SJCRH30 (cell line): ENCODE measurements at regions not wholly inside any gene's neighbourhood (a gene's known extent, or its start where the extent isn't known, plus 50 kb on each side); places are given as distances from the start of the nearest gene placed in this dataset.

Experiments
- DNase-seq, 2 experiments: peaks; one replicate each; pipeline ENCODE4 v3.0.0-alpha.2; 2015 to 2020
- H3K27ac ChIP-seq: fragments of 250-450 bp; sonication (Bioruptor Pico); 2 replicates; pipeline ENCODE4 v1.5.1; 2020; ENCODE audit warnings: mild to moderate bottlenecking, moderate library complexity
- H3K27me3 ChIP-seq: fragments of 250-450 bp; sonication (Bioruptor Pico); 2 replicates; pipeline ENCODE4 v1.5.1; 2020; ENCODE audit warnings: mild to moderate bottlenecking, moderate library complexity
- H3K36me3 ChIP-seq: fragments of 250-450 bp; sonication (Bioruptor Pico); 2 replicates; pipeline ENCODE4 v1.5.1; 2020; ENCODE audit warnings: mild to moderate bottlenecking, moderate library complexity
- H3K4me1 ChIP-seq: fragments of 250-450 bp; sonication (Bioruptor Pico); 2 replicates; pipeline ENCODE4 v1.5.1; 2020; ENCODE audit warnings: mild to moderate bottlenecking, moderate library complexity
- H3K4me3 ChIP-seq: fragments of 250-450 bp; sonication (Bioruptor Pico); 2 replicates; pipeline ENCODE4 v1.5.1; 2020; ENCODE audit warnings: mild to moderate bottlenecking, moderate library complexity
- H3K9me3 ChIP-seq: fragments of 250-450 bp; sonication (Bioruptor Pico); replicated peaks from 2 replicates; pipeline ENCODE4 v1.5.1; 2020; ENCODE audit warnings: mild to moderate bottlenecking, moderate library complexity

DNA sequence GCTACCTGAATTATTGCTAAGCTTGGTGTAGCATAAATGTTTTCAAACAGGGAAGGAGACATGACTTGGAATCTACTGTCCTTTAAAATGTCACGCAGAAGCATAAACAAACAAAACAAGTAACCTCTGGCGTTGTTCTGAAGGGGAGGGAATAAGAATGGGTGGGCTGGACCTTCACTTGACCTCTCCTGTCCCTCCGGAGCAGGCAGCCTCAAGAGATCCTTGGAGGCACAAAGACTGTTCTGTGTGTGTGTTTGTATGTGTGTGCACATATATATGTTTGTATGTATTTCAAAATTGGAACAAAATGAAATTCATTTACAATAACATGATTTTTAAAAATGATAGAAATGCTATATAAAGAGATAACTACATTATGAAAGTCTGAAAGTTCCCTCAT lies 91.3 kb upstream of the DCLK2 start:
- Histone ChIP-seq H3K4me1 (no peaks in the 10 kb centered on the region), H3K27ac (no peak overlapping the region)
- no peak for DNase-seq

GRCh38 chr4:149987330-149988086 lies 90.7 kb upstream of the DCLK2 start:
- no peaks in the 10 kb centered on the region for H3K27me3 ChIP-seq
- no peaks in the 10 kb centered on the region for H3K36me3 ChIP-seq
- no peaks in the 10 kb centered on the region for H3K4me1 ChIP-seq
- no peak overlapping the region for H3K27ac ChIP-seq
- DNase-seq, result peak in 1 of 2 experiments; percentile 30
- no peak overlapping the region for H3K4me3 ChIP-seq
- no peaks in the 10 kb centered on the region for H3K9me3 ChIP-seq

More for the DNA sequence above, 91.3 kb upstream of the DCLK2 start:
- Histone ChIP-seq H3K36me3 (no peaks in the 10 kb centered on the region), H3K27me3 (no peaks in the 10 kb centered on the region), H3K9me3 (no peaks in the 10 kb centered on the region), H3K4me3 (no peak overlapping the region)

- no peak overlapping the region for H3K27ac ChIP-seq
- H3K4me3 ChIP-seq, result no peak overlapping the region
- H3K4me1 ChIP-seq, result no peaks in the 10 kb centered on the region
Measured at GRCh38 chr4:149988087-149988410, 90.2 kb upstream of the DCLK2 start.

DNA sequence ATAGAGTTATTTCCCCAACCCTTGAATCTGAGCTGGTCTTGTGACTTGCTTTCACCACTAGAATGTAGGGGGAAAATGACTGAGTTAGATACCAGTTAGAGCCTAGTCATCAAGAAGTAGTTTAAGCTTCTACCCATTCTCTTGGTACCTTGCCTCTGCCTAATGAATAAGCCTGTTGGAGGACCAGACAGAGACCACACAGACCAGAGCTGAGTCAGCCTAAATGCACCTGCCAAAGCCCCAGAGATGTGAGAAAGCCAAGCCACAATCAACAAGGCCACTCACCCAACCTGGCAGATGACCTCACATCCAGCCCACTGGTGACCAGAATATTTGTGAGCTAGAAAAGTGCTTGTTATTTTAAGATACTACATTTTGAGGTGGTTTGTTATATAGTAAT lies 85.2 kb upstream of the DCLK2 start:
- Histone ChIP-seq H3K27me3 (no peaks in the 10 kb centered on the region), H3K4me3 (no peak overlapping the region), H3K4me1 (no peaks in the 10 kb centered on the region), H3K27ac (no peak overlapping the region), H3K36me3 (no peaks in the 10 kb centered on the region), H3K9me3 (no peaks in the 10 kb centered on the region)
- DNase-seq, result no peak

More at GRCh38 chr4:149988087-149988410, 90.2 kb upstream of the DCLK2 start:
- H3K36me3 ChIP-seq, result no peaks in the 10 kb centered on the region
- no peak for DNase-seq
- H3K9me3 ChIP-seq, result no peaks in the 10 kb centered on the region
- H3K27me3 ChIP-seq, result no peaks in the 10 kb centered on the region

- H3K27ac ChIP-seq, result no peak overlapping the region
- H3K9me3 ChIP-seq, result no peaks in the 10 kb centered on the region
- no peaks in the 10 kb centered on the region for H3K36me3 ChIP-seq
- no peaks in the 10 kb centered on the region for H3K27me3 ChIP-seq
- no peaks in the 10 kb centered on the region for H3K4me1 ChIP-seq
- H3K4me3 ChIP-seq, result no peak overlapping the region
- no peak for DNase-seq
Measured at GRCh38 chr4:149995134-149995756, 83.0 kb upstream of the DCLK2 start.

GRCh38 chr4:149997881-149998421 lies 80.3 kb upstream of the DCLK2 start:
- Histone ChIP-seq H3K27ac (no peak overlapping the region), H3K27me3 (no peaks in the 10 kb centered on the region), H3K4me3 (no peak overlapping the region), H3K4me1 (no peaks in the 10 kb centered on the region), H3K9me3 (no peaks in the 10 kb centered on the region), H3K36me3 (no peaks in the 10 kb centered on the region)
- DNase-seq, result no peak

DNA sequence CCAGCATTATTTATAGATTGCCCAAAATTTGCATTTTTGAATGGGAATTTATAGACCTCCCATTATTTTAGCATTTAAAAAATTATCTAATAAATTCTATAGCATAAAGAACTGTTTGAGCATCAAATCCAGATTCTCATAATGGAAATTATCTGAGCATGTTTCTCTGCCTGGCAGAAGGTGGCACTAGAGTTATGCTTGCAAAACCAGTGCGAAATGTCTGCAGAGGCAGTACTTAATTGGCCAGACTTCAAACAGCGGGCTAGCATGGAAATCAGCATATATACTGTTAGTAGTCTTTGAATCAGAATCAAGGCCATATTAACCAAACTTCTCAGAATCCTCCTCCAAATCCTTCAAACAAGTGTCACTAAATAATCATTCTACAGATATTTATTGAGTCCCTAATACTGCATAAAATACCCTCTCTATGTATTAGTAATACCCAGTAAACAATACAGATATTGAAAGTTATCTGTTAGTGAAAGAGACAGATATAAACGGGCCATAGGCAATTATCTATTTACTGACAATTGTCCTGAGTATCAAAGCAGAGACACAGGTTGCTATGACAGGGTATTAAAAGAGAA lies 78.7 kb upstream of the DCLK2 start:
- Histone ChIP-seq H3K4me1 (no peaks in the 10 kb centered on the region), H3K27me3 (no peaks in the 10 kb centered on the region), H3K36me3 (no peaks in the 10 kb centered on the region), H3K27ac (no peak overlapping the region), H3K4me3 (no peak overlapping the region), H3K9me3 (no peaks in the 10 kb centered on the region)
- peak; percentile 33 to 58 for DNase-seq

DNA sequence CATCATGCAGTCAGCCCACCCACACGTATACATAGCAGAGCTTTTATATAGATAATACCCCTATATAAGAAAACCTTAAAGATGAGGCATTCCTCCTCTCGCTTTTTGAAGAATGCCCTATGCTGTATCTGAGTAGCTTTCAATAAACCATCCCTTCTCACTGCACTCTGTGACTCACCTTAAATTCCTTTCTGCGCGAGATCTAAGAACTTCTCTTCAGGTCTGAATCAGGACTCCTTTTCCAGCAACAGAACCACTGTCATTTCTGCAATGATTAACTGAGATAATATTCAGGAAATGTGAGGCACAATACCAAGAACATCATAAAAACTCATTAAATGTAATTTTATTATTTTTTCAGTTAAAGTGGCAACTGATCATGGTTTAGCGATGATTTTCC lies 76.4 kb upstream of the DCLK2 start:
- Histone ChIP-seq H3K36me3 (no peaks in the 10 kb centered on the region), H3K27ac (no peak overlapping the region), H3K4me3 (no peak overlapping the region), H3K9me3 (no peaks in the 10 kb centered on the region), H3K4me1 (peaks cover 6% of the 10 kb centered on the region; the same call in 1 of the 2 replicates), H3K27me3 (no peaks in the 10 kb centered on the region)
- no peak for DNase-seq

DNA sequence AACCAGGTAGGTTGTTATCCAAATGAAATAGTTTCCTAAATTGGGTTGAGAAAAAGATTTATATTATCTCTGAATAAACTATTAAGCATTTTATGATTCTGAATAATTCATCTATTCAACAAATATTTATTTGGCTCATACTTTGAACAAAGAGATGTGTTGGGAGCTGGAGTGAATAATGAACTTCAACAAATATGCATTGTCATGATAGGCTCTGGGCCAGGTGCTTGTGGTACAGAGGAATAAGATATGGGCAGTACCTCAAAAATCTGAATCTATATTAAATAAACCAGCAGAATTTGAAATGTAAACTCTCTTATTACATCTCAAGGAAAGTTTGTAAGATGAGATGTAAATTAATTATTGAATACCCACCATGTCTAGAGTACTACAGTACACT lies 75.7 kb upstream of the DCLK2 start:
- Histone ChIP-seq H3K4me3 (no peak overlapping the region), H3K9me3 (no peaks in the 10 kb centered on the region), H3K36me3 (no peaks in the 10 kb centered on the region), H3K4me1 (peaks cover 6% of the 10 kb centered on the region; the same call in 1 of the 2 replicates), H3K27me3 (no peaks in the 10 kb centered on the region), H3K27ac (no peak overlapping the region)
- DNase-seq, result no peak

- no peaks in the 10 kb centered on the region for H3K36me3 ChIP-seq
- H3K9me3 ChIP-seq, result no peaks in the 10 kb centered on the region
- no peak for DNase-seq
- H3K27ac ChIP-seq, result no peak overlapping the region
- H3K4me1 ChIP-seq, result peaks cover 6% of the 10 kb centered on the region; the same call in 1 of the 2 replicates
- no peaks in the 10 kb centered on the region for H3K27me3 ChIP-seq
- H3K4me3 ChIP-seq, result no peak overlapping the region
Measured at GRCh38 chr4:150004481-150004880, 73.8 kb upstream of the DCLK2 start.

DNA sequence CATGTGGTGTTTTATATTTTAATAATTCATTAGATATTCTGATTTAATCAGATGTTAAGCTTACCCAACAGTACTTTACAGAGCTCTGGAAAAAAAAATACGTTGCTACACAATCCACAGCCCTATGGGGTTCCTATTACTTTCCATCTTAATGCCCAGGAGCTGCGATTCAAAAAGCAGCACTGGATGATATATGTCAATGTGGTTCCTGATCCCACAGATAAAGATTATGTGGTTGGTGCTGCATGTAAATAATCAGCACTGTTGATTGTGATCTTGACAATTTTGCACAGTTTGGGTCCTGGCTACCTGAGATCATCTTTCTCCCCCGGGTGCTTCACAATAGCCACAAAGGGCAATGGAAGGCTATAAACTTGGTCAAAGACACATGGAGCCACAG lies 72.7 kb upstream of the DCLK2 start:
- no peak overlapping the region for H3K4me3 ChIP-seq
- peak in 1 of 2 experiments; percentile 9 for DNase-seq
- H3K27ac ChIP-seq, result no peak overlapping the region

DNA sequence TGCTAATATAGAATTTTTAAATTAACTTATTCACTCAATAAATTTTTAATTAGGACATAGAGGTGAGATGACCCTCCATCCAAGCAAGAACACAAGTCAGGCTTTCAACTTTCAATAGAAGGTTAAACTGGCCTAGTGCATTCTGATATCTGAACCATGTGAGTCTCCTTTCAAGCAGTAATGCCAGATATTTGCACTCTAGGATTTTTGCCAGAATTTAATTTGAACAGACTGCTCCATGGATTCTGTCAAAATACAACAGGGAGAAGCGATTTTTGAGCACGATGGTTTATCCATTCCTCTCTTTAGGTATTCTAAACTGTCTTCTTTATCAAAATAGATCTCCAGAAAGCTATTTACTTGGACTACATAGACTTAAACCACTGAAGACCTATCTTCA lies 72.0 kb upstream of the DCLK2 start:
- H3K4me3 ChIP-seq, result no peak overlapping the region
- no peaks in the 10 kb centered on the region for H3K36me3 ChIP-seq
- no peaks in the 10 kb centered on the region for H3K9me3 ChIP-seq
- no peak for DNase-seq
- no peaks in the 10 kb centered on the region for H3K27me3 ChIP-seq
- H3K27ac ChIP-seq, result no peak overlapping the region
- peaks cover 6% of the 10 kb centered on the region; the same call in 1 of the 2 replicates for H3K4me1 ChIP-seq

More for the DNA sequence above, 72.7 kb upstream of the DCLK2 start:
- Histone ChIP-seq H3K9me3 (no peaks in the 10 kb centered on the region), H3K27me3 (no peaks in the 10 kb centered on the region), H3K36me3 (no peaks in the 10 kb centered on the region), H3K4me1 (peaks cover 6% of the 10 kb centered on the region; the same call in 1 of the 2 replicates)

- Histone ChIP-seq H3K9me3 (no peaks in the 10 kb centered on the region), H3K4me3 (no peak overlapping the region), H3K27me3 (no peaks in the 10 kb centered on the region), H3K4me1 (peaks cover 6% of the 10 kb centered on the region; the same call in 1 of the 2 replicates), H3K36me3 (no peaks in the 10 kb centered on the region), H3K27ac (no peak overlapping the region)
- no peak for DNase-seq
Measured at GRCh38 chr4:150007512-150007911, 70.7 kb upstream of the DCLK2 start.

- H3K27me3 ChIP-seq, result no peaks in the 10 kb centered on the region
- DNase-seq, result no peak
- H3K36me3 ChIP-seq, result no peaks in the 10 kb centered on the region
- H3K27ac ChIP-seq, result no peak overlapping the region
- no peak overlapping the region for H3K4me3 ChIP-seq
- H3K9me3 ChIP-seq, result no peaks in the 10 kb centered on the region
- H3K4me1 ChIP-seq, result peaks cover 6% of the 10 kb centered on the region; the same call in 1 of the 2 replicates
Measured at GRCh38 chr4:150008546-150008945, 69.7 kb upstream of the DCLK2 start.

GRCh38 chr4:150009533-150009932 lies 68.7 kb upstream of the DCLK2 start:
- DNase-seq, result no peak
- no peak overlapping the region for H3K4me3 ChIP-seq
- peaks cover 6% of the 10 kb centered on the region; the same call in 1 of the 2 replicates for H3K4me1 ChIP-seq
- H3K27me3 ChIP-seq, result no peaks in the 10 kb centered on the region
- no peaks in the 10 kb centered on the region for H3K9me3 ChIP-seq
- no peak overlapping the region for H3K27ac ChIP-seq
- H3K36me3 ChIP-seq, result no peaks in the 10 kb centered on the region
